ENCODE measurements at regions not wholly inside any gene's neighbourhood (a gene's known extent, or its start where the extent isn't known, plus 50 kb on each side); places are given as distances from the start of the nearest gene placed in this dataset.
A peak's percentile ranks its signal among the peaks of the same experiment; 100 is the strongest.
"Not testable (repeated sequence)": the region's sequence is repeated elsewhere in the genome, so short reads cannot be mapped to it uniquely, and the experiment has no call there.

- DNase-seq (ENCODE audit: low spot score), result no peak
- intact Hi-C loops (cut with DNase I), result no loop called here
Measured at GRCh38 chr7:81498176-81498575, 271.7 kb downstream of the HGF start.

DNA sequence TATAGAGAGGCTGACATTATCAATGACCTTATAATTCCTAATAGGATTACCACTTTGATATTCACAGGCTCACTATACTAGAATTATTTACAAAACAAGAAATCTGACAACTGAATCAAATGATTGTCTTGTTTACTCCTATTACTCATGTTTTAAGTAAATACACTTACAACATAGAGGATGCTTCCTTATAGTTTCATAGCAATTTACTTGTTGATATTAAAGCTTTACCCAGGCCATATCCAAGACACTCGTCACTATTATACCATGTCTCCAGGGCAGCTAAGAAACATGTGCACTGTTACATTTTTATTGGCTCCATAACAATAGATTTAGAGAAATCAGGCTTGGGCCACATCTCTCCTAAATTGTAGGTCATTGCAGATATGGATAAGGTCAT is 276.9 kb downstream of the HGF start:
- DNase-seq (ENCODE audit: low spot score), result no peak

GRCh38 chr7:81492240-81492639 is 277.6 kb downstream of the HGF start:
- intact Hi-C loops (cut with DNase I), result no loop called here

More for the DNA sequence above, 276.9 kb downstream of the HGF start:
- intact Hi-C loops (cut with DNase I), result no loop called here

DNA sequence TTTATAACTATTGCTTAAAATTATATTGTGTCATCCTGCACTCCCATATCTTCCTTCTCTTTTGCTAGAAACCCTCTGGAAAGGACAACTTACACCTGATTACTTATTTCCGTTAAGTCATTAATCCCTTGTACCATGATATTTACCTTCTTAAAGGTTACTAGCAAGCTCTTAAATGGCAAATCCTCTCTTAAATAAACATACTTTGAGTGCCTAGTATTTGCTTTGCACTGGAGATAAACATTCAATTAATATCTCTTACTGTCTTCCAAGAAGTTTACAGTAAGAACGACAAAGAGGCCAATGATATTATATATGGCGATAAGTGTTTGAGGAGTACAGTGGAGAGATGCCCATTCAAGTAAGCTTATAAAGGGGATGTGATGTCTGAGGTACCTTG is 278.3 kb downstream of the HGF start:
- no peak for DNase-seq (ENCODE audit: low spot score)
- intact Hi-C loops (cut with DNase I), result no loop called here

More at GRCh38 chr7:81492240-81492639, 277.6 kb downstream of the HGF start:
- DNase-seq (ENCODE audit: low spot score), result no peak

- no peak for DNase-seq (ENCODE audit: low spot score)
Measured at GRCh38 chr7:81488210-81488609, 281.6 kb downstream of the HGF start.

DNA sequence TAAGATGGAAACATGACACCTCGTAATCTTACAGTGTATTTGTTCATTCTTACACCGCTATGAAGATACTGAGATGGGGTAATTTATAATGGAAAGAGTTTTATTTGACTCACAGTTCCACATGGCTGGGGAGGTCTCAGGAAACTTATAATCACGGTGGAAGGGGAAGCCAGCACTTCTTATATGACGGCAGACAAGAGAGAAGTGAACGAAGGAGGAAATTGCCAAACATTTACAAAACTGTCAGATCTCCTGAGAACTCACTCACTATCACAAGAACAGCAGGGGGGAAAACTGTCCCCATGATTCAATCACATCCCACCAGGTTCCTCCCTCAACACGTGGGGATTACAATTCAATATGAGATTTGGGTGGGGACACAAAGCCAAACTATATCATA is 282.3 kb downstream of the HGF start:
- intact Hi-C loops (cut with DNase I), result loop anchor here in 1 of 2 donors (10.0 kb wide), 1 partner anchor 527 kb away; no protein-coding TSS in a partner anchor
- no peak for DNase-seq (ENCODE audit: low spot score)

More at GRCh38 chr7:81488210-81488609, 281.6 kb downstream of the HGF start:
- intact Hi-C loops (cut with DNase I), result loop anchor here in 1 of 2 donors (10.0 kb wide), 1 partner anchor 527 kb away; no protein-coding TSS in a partner anchor

- intact Hi-C loops (cut with DNase I), result loop anchor here in 1 of 2 donors (10.0 kb wide), 1 partner anchor 531 kb away; no protein-coding TSS in a partner anchor
- peak; percentile 86 for DNase-seq (ENCODE audit: low spot score)
Measured at GRCh38 chr7:81484261-81484660, 285.6 kb downstream of the HGF start.

- DNase-seq (ENCODE audit: low spot score), result no peak
- intact Hi-C loops (cut with DNase I), result loop anchor here in 1 of 2 donors (10.0 kb wide), 1 partner anchor 532 kb away; no protein-coding TSS in a partner anchor
Measured at GRCh38 chr7:81482600-81483186, 287.2 kb downstream of the HGF start.

DNA sequence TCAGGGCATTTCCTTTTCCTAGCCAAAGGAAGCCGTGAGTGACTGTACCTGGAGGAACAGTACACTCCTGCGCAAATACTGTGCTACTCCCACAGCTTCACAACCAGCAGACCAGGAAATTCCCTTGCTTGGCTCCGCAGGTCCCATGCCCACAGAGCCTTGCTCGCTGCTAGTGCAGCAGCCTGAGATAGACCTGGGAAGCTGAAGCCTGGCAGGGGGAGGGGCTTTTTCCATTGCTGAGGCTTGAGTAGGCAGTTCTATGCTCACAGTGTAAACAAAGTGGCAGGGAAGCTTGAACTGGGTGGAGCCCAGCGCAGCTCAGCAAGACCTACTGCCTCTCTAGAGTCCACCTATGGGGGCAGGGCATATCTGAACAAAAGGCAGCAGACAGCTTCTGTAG is 291.2 kb downstream of the HGF start:
- intact Hi-C loops (cut with DNase I), result no loop called here

GRCh38 chr7:81478201-81478600 is 291.6 kb downstream of the HGF start:
- intact Hi-C loops (cut with DNase I), result not testable (repeated sequence)

More for the DNA sequence above, 291.2 kb downstream of the HGF start:
- DNase-seq (ENCODE audit: low spot score), result no peak

GRCh38 chr7:81473236-81473635 is 296.6 kb downstream of the HGF start:
- intact Hi-C loops (cut with DNase I), result loop anchor here in 1 of 2 donors (5.0 kb wide), 1 partner anchor 771 kb away; no protein-coding TSS in a partner anchor
- no peak for DNase-seq (ENCODE audit: low spot score)

More at GRCh38 chr7:81478201-81478600, 291.6 kb downstream of the HGF start:
- DNase-seq (ENCODE audit: low spot score), result not testable (repeated sequence)

DNA sequence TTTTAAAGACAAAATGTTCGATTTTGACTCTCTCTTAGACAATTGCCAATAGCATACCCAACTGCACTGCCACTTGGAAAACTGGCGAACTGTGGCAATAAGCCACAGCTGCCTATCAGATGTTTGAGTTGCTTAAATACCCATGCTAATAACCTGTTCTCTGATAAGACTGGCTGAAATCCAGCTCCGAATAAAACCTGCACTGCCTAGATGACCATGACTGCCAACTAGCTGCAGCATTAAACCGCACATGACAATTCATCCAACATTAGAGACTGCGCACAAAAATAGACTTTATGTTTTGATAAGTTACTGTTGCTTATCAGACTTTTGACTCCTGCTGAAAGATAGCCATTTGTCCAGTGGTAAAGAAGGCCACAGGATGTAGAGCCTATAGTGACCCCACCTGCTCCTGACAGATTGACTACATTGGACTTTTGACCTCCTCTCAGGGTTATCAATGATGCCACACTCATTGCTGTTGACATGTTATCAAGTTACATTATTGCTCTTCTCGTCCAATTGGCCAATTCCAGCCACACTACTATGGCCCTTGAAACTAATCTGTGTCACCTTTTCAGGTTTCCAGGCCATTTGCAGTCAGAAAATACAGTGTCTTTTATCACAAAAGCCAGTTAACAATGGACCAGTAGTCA is 299.0 kb downstream of the HGF start:
- DNase-seq (ENCODE audit: low spot score), result no peak
- intact Hi-C loops (cut with DNase I), result loop anchor here in 1 of 2 donors (5.0 kb wide), 1 partner anchor 769 kb away; no protein-coding TSS in a partner anchor

GRCh38 chr7:81469869-81470723 is 299.8 kb downstream of the HGF start:
- DNase-seq (ENCODE audit: low spot score), result peak; percentile 86
- intact Hi-C loops (cut with DNase I), result loop anchor here in 1 of 2 donors (5.0 kb wide), 1 partner anchor 768 kb away; no protein-coding TSS in a partner anchor

DNA sequence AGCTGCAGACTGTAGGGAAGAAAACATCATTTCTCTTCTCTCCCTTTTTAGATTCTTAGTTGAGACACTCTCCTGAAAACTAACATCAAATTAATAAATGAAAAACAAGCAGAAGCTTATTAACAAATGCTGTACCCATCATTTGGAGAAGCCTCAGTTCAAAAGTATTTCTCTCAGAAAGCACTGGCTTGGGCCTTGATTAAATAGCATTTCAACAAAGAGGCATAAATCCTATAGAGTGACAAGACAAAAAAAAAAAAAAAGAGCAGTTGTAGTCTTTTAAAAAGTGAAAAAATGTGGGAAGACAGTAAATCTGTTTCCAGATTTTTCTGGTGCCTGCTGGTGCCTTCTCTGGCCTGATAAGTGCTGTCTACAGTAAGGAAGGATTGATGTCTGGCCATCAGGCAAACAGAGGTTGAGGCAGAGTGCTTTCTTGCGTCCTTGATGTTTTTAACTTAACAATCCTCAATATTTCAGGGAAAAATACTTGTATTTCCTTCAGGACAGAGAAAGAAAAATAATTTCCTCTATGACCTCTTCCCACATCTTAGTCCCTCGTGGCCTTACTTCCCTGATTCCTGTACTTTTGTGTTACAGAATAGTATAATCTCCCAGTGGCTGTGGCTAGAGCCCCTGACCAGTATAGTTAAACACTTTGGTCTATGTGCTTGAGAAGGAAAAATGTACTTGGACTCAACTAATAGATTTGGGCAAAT is 300.5 kb downstream of the HGF start:
- DNase-seq (ENCODE audit: low spot score), result no peak
- intact Hi-C loops (cut with DNase I), result no loop called here

DNA sequence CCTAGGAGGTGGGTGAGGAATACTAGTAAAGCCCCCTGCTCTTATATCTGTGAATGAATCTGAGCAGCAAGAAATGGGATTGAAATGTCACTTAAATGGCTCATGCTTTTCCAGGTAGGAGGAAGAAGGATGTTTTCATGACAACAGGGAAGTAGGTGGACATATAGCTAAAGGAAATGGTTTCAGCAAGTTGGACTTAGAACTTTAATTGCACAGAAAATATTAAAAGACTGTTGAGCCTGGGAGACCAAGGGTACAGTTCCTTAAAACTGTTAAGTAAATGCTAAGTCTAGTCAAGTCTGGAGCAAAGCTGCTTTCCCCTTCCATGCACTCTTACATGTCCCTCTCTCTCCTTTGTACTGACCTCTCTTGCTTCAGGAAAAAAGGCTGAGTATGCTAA is 301.3 kb downstream of the HGF start:
- no peak for DNase-seq (ENCODE audit: low spot score)
- intact Hi-C loops (cut with DNase I), result no loop called here

DNA sequence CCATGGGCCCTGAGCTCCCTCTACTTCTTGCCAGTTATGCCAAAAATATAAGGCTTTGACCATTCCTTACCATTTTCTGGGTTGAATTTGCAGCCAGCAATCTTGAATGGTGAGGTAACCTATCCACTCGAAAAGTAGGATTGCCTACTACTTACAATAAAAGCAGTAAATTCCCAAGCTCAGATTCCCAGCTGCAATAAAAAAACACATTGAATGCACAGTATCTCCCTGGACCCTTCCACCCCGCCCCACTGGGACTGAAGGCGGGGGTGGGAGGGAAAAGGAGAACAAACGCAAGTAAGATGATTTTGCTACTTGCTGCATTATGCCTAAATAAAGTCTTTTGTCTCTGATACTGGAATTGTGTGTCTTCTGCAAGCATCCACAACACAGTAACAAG is 301.9 kb downstream of the HGF start:
- intact Hi-C loops (cut with DNase I), result no loop called here

DNA sequence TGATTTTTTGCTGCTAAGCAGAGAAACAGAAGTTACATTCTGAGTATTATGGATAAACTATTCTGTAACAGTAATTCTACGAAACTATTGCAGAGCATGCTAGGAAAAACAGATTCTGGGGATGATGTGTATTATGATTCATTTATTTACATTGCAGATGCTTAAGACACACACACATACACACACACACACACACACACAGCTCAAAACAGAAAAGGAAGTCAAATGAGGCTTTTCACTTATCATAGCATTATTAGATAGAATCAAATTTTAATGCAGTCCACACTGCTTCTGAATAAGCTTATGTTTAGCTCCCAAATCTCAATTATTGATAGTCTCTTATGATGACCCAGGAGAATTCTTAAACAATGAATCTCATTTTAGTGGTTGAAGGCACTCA is 307.2 kb downstream of the HGF start:
- intact Hi-C loops (cut with DNase I), result no loop called here
- no peak for DNase-seq (ENCODE audit: low spot score)

More for the DNA sequence above, 301.9 kb downstream of the HGF start:
- no peak for DNase-seq (ENCODE audit: low spot score)

DNA sequence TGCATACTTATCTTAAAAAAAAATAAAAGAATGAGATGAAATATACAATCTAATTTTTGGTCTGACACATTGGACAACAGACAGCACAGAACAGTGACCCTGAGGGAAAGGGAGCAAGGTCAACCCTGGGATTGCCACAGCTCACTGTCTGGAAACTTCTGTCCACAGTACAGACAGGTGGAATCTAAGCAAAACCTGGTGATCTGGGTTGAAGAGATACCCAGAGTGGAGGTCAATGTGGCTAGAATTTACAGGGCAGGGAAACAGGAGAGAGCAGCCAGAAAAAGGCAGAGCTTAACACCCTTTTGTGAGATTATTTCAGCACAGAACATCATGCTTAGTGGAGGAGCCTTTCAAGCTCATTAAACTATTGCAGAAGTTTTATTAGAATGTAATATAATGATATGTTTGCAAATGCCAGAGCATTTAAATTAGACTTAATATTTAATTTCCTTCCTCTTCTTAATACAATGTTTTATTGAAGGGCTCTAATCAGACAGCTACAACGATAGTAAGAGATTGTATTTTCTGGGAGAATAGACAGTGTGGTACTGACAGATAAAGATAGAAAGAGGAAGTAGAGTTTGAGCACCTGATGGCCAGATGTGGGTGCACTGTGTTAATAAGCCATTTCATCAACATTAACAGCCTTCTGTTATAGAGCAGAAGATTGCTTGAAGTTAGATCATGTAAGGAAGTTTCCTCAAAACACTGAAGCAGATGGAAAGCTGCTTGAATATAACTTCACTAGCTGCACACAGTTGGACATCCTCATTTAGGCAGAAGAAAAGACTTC is 309.4 kb downstream of the HGF start:
- intact Hi-C loops (cut with DNase I), result no loop called here

More for the DNA sequence above, 309.4 kb downstream of the HGF start:
- no peak for DNase-seq (ENCODE audit: low spot score)
